Dedifferentiated amniotic fluid mesenchymal stem cell (primary cell): ENCODE measurements at regions not wholly inside any gene's neighbourhood (a gene's known extent, or its start where the extent isn't known, plus 50 kb on each side); places are given as distances from the start of the nearest gene placed in this dataset.
"Not testable (repeated sequence)": the region's sequence is repeated elsewhere in the genome, so short reads cannot be mapped to it uniquely, and the experiment has no call there.

Experiments used
- DNase-seq: peaks from one replicate; pipeline ENCODE4 v3.0.0-alpha.2; 2016; ENCODE audit errors: extremely low spot score

GRCh38 chr14:105999361-106000028, 473.1 kb downstream of the TMEM121 start:
- no peak for DNase-seq

DNA sequence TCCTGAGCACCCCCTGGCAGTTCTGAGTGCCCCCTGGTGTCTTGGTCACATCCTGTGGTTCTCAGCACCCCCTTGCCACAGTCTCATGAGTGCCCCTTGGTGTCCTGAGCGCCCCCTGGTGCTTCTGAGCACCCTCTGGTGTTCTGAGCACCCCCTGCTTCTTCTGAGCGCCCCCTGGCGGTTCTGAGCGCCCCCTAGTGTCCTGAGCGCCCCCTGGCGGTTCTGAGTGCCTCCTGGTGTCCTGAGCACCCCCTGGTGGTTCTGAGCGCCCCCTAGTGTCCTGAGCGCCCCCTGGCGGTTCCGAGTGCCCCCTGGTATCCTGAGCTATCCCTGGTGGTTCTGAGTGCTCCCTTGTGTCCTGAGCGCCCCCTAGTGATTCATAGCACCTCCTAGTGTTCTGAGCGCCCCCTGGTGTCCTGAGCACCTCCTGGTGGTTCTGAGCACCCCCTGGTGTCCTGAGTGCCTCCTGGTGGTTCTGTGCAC, 473.7 kb downstream of the TMEM121 start:
- DNase-seq = not testable (repeated sequence)

- not testable (repeated sequence) for DNase-seq
These were observed 474.9 kb downstream of the TMEM121 start for GRCh38 chr14:106001277-106001676.

DNA sequence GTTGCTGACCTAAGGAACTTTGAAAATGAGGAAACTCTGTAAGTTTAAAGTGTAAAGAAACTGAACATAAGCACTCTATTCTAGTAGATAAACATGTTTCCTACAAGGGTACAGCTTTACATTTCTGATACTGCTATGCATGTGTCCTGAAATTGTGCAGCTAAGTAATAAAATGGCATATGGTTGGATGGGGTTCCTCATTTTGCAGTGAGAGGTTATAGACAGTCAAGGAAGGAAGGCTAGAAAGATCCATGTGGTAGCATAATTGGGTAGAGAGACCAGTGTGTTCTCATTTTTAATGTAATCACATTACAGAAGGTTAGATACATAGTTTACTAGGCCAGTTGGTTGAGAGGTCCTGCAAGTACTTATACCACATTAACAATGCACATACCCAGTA, 477.0 kb downstream of the TMEM121 start:
- DNase-seq = no peak

DNA sequence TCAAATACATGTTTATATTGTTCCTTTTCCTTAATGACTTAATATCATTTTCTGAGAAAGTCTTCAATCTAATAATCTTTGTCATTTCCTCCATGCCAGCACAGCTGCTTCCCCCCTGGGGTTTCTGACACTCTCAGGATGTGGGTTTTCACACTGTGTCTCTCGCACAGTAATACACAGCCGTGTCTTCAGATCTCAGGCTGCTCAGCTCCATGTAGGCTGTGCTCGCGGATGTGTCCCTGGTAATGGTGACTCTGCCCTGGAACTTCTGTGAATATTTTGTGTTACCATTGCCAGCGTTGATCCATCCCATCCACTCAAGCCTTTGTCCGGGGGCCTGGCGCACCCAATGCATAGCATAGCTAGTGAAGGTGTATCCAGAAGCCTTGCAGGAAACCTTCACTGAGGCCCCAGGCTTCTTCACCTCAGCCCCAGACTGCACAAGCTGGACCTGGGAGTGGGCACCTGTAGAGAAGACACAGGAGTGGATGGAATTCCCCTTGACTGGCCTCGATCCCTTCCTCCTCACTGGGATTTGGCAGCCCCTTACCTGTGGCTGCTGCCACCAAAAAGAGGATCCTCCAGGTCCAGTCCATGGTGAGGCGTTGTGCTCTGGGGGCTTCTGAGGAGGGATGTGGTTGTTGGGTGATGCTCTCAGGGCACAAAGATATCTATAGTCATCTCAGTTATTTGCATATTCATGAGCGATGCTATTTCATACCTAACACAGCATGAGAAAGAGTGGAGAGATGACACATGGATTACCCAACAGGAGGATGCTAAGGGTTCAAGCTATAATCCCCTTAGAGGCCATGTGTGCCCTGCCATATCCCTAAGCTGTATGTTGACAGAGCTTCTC, 478.8 kb downstream of the TMEM121 start:
- DNase-seq = not testable (repeated sequence)

DNA sequence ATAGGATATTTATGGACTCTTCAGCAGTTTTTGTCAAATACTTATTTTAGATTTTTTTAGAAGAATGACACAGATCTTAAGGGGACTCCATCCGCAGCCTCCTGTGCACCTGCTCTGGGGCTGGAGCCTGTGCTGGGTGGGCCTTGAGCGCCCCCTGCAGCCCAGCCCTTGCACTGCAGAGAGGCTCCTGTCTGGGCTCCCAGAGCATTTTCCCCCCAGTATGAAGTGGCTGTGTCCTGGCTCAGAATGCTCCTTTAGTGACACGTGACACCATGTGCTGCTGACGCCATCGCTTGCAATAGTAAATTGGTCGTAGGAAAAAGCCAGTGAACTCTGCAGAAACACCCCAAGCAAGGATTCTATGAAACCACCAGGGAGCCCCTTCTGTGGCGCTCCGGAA, 479.7 kb downstream of the TMEM121 start:
- DNase-seq = not testable (repeated sequence)

DNA sequence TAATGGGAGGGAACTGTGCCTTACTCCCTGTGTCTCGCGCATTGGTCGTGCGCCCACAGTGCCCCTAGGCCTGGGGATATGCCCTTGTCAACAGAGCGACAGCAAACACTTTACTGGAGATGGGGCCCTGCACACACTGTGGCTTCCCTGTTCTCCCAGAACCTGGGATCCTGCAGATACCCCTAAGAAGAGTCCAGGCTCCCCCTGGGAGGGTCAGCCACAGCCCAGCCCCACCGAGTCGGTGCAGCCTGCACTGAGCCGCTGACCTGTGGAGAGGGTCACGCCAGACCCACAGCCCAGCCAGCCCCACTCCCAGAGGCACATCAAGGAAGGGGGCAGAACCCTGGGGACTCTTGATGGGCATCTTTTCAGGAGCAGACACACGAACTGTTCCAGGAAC, 480.3 kb downstream of the TMEM121 start:
- not testable (repeated sequence) for DNase-seq

DNA sequence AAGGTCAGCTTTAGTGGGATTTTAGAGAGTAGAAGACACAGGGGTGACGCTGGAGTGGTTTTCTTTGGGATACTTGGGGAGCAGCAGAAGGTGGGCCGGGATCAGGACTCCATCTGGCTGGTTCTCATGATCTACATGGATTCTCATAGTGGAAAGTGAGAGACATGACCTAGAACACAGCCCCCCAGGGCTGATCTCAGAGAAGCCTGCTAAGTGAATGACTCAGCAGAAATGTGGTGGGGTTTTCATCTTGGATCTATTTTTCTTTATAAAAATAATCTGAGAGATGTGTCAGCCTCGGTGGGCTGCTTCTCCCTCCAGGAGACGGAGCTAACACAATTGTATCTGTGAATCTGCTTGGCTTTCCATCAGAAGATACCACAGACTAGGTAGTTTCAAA, 484.4 kb downstream of the TMEM121 start:
- DNase-seq = no peak

GRCh38 chr14:106011631-106012360, 485.4 kb downstream of the TMEM121 start:
- DNase-seq = not testable (repeated sequence)

- not testable (repeated sequence) for DNase-seq
These were observed 486.0 kb downstream of the TMEM121 start for GRCh38 chr14:106012361-106012725.

DNA sequence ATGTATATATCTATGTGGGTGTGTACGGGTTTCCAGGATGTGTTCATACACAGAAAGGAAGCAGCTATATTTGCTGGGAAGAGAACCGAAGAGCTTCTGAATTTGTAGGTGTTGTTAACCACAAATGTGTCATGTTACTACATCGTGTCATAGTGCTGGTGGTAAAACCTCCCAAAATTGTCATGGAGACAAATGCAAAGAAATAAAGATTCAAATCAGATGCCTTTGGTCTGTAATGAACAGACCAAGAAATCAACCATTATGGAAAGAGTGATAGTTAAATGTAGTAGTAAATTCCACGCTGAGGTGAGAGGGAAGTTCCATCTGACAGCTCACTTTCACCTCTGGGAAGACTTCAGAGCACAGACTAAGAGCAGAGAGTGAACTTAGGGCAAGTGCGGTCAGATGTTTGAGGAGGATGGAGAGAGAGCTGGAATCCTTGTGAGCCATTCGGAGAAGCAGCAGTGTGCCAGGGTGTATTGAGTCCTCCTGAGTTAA, 487.5 kb downstream of the TMEM121 start:
- DNase-seq = no peak

- not testable (repeated sequence) for DNase-seq
These were observed 491.6 kb downstream of the TMEM121 start for GRCh38 chr14:106017952-106018351.

DNA sequence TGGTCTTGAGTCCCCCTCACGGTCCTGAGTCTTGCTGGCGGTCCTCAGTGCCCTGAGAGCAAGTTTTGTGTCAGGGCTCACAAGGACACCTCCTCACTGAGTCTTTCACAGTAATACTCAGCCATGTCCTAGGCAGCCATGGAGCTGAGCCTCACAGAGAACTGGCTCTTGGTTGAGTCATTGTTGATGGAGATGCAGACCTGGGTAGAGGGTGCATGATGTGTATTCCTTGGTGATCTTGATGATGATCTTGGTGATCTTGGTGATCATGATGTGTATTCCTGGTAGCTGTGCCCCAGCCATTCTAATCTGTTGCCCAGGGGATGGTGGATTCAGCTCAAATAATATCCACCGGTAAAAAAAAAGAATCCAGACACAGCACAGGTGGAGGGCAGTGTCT, 495.4 kb downstream of the TMEM121 start:
- no peak for DNase-seq

- DNase-seq = not testable (repeated sequence)
These were observed 496.3 kb downstream of the TMEM121 start for GRCh38 chr14:106022648-106023047.

- no peak for DNase-seq
These were observed 497.0 kb downstream of the TMEM121 start for GRCh38 chr14:106023411-106023810.

DNA sequence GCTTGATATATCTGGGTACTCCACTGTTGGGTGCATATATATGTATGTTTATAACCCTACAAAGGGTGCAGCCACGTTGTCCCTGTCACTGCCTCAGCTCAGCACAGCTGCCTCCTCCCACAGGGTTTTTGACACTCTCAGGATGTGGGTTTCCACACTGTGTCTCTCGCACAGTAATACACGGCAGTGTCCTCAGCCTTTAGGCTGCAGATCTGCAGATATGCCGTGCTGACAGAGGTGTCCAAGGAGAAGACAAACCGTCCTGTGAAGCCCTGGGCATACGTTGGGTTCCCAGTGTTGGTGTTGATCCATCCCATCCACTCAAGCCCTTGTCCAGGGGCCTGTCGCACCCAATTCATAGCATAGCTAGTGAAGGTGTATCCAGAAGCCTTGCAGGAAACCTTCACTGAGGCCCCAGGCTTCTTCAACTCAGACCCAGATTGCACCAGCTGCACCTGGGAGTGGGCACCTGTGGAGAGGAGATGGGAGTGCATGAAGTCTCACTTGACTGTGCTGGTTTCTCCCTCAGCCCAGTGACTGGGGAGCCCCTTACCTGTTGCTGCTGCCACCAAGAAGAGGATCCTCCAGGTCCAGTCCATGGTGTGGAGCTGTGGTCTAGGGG, 498.7 kb downstream of the TMEM121 start:
- no peak for DNase-seq

- DNase-seq = no peak
These were observed 499.6 kb downstream of the TMEM121 start for GRCh38 chr14:106026026-106026425.

DNA sequence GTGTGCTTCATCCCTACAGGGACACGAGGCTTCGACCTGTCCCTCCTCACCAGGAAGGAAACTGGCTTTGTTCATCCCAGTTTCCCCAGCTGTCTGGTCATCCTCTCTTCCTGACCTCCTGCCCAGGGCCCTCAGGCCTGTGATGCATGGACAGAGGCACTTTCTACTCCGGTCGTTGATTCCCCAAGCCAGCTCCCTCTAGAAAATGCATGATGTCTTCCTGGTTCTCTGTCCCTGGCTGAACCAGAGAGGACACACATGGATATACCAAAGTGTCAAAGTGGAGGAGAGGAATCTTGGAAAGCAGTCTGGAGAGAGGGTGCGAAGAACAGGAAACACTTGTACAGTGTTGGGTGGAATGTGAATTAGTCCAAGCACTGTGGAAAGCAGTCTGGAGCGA, 501.4 kb downstream of the TMEM121 start:
- DNase-seq = not testable (repeated sequence)

- DNase-seq = no peak
These were observed 503.6 kb downstream of the TMEM121 start for GRCh38 chr14:106029959-106030358.

DNA sequence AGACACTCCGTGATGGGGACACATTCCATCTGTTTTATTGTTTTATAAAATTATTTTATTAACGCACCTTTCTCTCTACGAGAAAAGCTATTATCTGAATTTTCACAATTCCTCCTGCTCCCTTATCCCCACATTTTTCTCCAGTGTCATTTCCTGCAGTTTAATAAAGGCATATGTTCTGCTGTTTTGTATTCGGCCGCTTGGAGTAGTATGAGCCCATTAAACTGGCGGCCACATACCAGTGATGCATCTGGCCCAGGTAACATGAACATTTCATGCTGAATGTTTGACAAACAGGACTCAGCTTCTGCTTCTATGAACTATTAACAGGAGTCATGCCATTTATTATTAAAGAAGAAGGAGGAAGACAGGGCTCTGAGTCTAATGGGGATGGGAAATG, 511.0 kb downstream of the TMEM121 start:
- DNase-seq = no peak

DNA sequence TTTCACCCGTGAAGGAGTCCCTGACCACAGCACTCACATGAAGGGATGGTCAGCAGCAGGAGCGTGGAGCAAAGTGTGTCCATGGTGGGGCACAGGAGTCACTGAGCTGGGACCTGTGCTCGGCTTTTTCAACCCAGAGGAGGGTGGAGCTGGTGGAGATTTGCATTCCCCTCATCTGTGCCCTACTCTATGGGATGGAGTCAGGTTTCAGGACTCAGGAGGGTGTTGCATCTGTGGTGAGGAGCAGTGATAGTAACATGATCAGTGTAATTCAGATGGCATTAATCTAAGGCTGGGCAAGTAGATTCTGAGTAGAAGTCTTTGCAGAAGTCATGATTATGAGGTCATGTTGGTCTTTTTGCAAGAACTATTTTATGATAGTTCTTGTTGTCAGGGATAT, 511.9 kb downstream of the TMEM121 start:
- no peak for DNase-seq

DNA sequence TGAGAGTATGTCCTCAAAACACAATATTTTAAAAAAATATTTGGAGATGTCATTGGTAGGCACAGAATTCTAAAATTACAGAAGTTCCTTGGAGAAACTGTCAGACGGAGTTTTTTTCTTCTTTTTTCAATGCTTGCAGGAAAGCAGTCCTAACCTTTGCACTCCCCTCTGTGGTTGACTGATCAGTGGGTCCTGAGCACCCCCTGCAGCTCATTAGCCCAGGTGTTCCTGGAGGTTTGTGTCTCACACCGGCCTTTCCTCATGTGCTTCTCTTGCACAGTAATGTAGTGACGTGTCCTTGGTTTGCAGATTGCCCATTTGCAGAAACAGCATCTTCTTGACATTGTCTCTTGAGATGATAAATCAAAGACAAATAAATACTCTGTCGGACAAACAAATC, 513.0 kb downstream of the TMEM121 start:
- no peak for DNase-seq
